GM18907 (cell line): ENCODE measurements at regions not wholly inside any gene's neighbourhood (a gene's known extent, or its start where the extent isn't known, plus 50 kb on each side); places are given as distances from the start of the nearest gene placed in this dataset.

ENCODE experiments used
- ATAC-seq: cut with Tn5 transposase; IDR thresholded peaks from one replicate; pipeline ENCODE4 v1.9.1; 2021; ENCODE audit warnings: mild to moderate bottlenecking, moderate library complexity; ENCODE audit not compliant: unreplicated experiment

DNA sequence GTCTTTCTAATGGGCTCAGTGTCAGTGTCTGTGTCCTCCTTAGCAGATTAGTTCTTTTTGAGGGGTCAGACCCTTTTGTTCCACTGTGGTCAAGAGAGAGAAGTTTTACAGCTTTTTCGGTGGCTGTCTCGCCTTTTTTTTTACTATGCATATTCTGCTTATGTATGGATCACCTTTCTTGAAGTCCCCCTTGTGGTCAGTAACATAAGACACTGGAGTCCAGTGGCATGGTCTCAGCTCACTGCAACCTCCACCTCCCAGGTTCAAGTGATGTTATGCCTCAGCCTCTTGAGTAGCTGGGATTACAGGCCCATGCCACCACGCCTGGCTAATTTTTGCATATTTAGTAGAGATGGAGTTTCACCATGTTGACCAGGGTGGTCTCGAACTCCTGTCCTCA, 54.0 kb upstream of the PGRMC2 start:
- ATAC-seq, result no peak

GRCh38 chr4:128338634-128339355, 51.2 kb upstream of the PGRMC2 start:
- no peak for ATAC-seq

- ATAC-seq, result no peak
Observed at GRCh38 chr4:128337863-128338262, 50.2 kb upstream of the PGRMC2 start.
